Loucy (cell line): ENCODE measurements at regions not wholly inside any gene's neighbourhood (a gene's known extent, or its start where the extent isn't known, plus 50 kb on each side); places are given as distances from the start of the nearest gene placed in this dataset.
"Not testable (repeated sequence)": the region's sequence is repeated elsewhere in the genome, so short reads cannot be mapped to it uniquely, and the experiment has no call there.

Source experiments
- CTCF ChIP-seq: fragments of 200-600 bp; sonication (generic); conservative IDR thresholded peaks from 2 replicates; pipeline ENCODE4 v1.5.1; 2014; ENCODE audit warnings: mild to moderate bottlenecking, antibody characterized with exemption, low read length
- EZH2phosphoT487 ChIP-seq: fragments of 200-600 bp; IDR thresholded peaks from 2 replicates; pipeline ENCODE4 v1.6.1; 2018; ENCODE audit warnings: antibody characterized with exemption, mild to moderate bottlenecking, moderate library complexity, borderline replicate concordance

GRCh38 chr17:16865704-16866103 lies 106.2 kb downstream of the TNFRSF13B start:
- TF ChIP-seq CTCF, EZH2phosphoT487: not testable (repeated sequence)
